ENCODE measurements at regions not wholly inside any gene's neighbourhood (a gene's known extent, or its start where the extent isn't known, plus 50 kb on each side); places are given as distances from the start of the nearest gene placed in this dataset.

DNA sequence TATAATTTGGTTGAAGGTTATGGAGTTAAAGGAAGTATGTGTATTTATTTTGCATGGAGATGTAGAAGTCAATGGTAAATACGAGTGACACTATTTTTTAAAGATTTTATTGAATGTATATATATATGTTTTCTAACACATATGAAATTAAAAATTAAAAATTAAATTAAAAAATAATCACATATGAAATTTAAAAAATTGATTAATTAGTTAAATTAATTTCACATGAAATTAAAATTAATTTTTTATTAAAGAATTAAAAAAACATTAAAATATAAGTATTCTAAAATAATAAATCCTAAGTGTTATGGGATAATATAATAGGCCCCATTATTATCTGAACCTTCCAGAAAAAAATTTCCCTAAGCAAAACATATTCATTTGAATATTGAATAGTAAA, 1163.5 kb downstream of the ARAP2 start:
- DNase-seq = no peak

DNA sequence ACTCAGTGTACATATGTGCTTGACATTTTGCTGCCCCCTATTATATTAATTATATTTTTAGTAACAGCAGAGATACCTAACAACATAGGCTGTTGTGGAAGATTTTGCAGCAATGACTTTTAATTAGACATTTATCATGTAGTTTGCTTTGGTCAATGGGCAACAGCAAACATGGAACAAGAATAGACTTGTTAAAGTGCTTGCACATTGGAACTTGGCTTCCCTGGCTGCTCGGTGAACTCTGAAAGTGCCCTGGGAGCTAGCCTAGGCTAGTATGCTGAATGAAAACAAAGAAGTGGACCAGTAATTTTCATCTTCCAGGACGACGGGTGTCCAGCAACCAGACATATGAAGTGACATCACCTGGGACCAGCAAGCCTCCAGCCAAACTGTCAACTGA, 1157.1 kb downstream of the ARAP2 start:
- DNase-seq = no peak

DNA sequence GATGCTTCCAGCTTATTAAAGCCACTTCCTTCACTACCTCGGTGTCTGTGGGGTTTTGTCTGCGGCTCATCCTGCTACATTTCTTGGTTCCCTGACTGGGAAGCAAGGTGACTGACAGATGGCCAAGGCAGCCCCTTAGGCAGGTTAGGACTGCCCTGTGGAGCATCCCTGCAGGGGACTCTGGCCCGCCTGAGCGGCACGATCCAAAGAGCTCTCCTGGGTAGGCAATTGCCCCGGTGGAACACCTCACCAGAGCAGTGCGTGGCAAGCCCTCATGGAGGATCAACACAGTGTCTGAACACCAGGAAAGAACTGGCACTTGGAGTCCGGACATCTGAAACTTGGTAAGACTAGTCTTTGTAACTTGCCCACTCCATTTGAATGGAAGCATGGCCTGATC, 1143.4 kb downstream of the ARAP2 start:
- DNase-seq = no peak

DNA sequence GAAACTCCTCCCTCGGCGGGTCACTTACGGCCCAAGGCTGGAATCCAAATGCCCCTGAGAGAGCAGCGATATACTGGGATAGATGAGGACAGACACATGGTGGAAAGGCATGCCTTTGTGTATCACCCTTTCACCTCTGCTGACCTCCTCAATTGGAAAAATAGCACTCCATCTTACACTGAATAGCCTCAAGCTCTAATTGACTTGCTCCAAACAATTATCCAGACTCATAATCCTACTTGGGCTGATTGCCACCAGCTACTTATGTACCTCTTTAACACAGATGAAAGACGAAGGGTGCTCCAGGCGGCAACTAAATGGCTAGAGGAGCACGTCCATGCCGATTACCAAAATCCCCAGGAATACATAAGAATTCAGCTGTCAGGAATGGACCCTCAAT, 1142.2 kb downstream of the ARAP2 start:
- no peak for DNase-seq

DNA sequence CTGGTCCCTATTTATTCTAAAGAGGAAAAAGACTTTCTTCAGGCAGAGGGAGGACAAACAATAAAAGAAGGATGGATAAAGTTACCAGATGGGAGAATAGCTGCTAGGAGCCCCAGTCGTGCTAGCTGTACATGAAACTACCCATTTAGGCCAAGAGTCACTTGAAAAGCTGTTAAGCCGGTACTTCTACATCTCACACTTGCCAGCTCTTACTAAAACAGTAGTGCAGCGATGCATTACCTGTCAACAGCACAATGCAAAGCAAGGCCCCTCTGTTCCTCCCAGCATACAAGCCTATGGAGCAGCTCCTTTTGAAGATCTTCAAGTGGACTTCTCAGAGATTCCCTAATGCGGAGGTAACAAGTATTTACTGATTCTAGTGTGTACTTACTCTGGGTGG, 1138.8 kb downstream of the ARAP2 start:
- DNase-seq = no peak

DNA sequence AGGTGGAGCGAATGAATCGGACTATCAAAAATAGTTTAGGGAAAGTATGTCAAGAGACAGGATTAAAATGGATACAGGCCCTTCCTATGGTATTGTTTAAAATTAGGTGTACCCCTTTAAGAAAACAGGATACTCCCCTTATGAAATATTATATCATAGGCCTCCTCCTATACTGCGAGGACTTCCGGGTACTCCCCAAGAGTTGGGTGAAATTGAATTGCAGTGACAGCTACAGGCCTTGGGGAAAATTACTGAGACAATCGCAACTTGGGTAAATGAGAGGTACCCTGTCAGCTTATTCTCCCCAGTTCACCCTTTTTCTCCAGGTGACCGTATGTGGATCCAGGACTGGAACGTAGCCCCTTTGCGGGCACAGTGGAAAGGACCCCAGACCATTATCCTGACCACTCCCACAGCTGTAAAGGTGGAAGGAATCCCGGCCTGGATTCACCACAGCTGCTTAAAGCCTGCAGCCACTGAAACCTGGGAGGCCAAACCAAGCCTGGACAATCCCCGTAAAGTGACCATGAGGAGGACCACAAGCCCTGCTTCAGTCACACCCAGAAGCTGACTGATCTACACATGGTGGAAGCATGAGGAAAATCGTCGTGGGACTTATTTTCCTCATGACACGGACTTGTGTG, 1138.1 kb downstream of the ARAP2 start:
- no peak for DNase-seq

DNA sequence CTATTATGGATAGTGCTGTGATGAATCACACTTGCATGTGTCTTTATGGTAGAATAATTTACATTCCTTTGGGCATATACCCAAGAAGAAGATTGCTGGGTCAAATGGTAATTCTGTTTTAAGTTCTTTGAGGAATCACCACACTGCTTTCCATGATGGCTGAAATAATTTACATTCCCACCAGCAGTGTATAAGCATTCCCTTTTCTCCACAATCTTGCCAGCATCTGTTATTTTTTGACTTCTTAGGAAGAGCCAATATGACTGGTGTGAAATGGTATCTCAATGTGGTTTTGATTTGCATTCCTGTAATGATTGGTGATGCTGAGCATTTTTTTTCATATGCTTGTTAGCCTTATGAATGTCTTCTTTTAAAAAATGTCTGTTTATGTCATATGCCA, 1120.2 kb downstream of the ARAP2 start:
- DNase-seq = no peak

DNA sequence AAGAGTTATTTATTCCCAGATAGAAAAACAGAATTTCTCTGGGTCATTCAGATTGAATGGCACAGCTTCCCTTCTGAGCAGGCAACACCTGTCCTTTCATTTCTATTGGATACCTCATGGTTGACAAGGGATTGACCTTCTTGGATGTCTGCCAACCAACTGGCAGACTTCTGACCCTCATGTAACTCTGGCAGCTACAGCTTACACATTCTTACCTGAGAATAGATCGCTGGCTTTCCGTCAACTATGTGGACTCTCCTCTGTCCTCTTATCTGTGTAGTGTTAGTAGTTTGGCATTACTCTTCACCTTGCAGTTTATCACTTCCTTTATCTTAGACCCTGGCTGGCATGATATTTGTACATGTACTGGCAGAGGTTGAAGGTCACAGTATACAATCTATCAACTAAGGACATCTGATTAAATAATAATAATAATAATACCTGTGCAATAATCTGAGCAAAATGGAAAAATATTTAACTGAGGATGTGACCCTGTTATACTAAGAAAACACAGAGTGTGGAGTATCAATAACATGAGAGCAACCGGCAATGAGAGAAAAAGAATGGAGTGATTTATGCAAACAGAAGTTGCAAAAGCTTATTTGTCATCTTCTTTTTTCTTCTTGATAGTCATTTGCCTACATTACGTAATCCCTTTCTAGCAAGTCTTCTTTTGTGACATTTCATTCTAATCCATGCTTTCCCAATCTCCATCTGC, 1118.2 kb downstream of the ARAP2 start:
- DNase-seq = no peak

DNA sequence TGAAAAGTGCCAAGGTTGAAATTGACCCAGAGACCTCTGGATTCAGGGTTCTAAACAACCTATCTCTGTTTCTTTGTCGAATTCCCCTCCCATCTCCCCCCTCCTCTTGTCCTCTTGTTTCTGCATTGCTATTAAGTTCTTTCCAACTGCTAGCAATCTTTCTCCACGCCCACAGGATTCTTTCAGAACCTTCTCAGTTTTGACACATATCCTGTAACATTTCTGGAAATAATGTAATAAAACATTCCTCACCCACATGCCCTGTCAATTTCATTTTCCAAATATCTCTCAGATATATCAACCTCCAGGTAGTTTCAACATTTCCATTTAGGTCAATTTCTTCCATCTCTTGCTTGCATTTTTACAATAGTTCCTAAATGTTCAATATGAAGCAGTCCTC, 1105.9 kb downstream of the ARAP2 start:
- no peak for DNase-seq

DNA sequence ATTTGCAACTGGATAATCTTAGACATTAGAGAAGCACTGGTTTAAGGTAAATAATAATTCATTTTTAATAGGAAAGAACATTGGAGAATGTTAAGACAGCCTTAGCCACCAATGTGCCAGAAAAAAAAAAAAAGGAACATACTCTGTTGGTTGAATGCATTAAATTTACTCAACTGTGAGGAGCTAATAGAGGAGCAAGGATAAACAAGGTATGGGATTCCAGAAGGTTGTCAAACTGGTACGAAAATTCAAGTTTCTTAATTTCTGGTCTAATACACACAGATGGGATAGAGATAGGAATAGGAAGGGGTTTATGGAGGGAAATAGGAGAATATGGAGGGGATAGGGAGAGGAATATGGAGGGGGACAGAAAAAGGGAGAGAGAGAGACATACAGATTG, 1096.6 kb downstream of the ARAP2 start:
- no peak for DNase-seq

DNA sequence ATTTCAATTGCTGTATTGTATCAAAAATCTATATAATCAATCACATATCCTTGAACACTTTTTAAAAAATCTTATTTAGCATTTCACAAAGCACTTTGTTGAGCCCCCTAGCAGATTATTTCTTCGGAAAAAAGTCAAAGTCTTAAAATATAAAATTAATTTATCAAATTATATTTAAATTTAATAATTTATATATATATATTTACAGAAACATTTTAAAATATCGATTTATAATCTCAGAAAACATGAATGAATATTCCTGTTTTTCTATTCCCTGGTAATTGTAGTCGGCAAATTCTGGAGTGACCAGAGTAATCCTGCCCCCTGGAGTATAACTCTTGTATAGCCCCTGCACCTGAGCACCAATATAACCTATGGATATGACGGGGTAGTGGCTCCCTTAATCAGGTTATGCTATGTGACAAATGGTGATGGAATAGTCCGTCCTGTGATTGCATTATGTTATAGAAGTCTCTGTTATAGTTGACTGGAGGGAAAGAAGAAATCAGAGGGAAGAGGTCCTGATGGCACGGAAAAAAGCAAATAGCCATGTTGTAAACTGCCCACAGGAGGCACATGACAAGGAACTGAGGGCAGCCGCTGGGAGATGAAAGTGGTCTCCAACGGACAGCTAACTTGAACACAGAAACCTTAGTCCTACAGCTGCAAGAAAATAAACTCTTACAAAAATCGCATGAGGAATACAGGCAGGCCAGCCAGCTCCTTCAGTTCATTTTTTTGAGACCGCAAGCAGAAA, 1092.3 kb downstream of the ARAP2 start:
- no peak for DNase-seq

DNA sequence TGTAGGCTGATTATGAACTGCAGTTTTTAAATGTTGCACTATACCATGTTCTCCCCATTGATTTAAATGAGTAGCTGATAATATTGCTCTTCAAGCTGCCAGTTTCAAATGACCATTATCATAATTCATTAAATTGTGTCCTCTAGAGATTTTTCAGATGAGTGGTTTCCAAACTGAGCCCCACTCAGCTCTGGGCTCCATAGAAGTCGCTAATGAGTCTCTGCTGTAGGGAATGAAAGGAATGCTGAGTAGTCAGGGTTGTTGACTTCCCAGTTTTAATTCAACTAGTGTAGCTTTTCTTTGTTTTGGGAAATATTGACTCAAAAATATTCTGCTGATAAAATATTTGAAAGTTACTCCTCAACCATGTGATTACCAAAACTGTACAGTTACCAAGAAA, 1081.1 kb downstream of the ARAP2 start:
- DNase-seq = no peak

DNA sequence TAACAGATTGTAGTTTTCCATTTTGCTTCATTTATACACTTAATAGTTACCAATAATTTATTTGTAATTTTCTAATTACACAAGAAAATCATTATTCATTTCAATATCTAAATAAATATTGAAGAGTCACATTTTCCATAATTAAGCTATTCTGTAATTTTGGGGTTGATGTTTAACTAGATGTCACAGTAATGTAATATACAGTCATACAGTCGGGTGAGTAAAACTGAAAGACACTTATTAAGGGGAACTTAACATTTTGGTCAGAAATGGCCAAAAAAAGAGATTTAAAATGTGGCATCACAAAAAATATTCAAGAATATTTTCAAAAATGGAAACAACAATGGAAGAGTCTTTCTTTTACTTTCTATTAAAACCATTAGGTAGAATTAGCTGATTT, 1080.3 kb downstream of the ARAP2 start:
- DNase-seq = no peak

DNA sequence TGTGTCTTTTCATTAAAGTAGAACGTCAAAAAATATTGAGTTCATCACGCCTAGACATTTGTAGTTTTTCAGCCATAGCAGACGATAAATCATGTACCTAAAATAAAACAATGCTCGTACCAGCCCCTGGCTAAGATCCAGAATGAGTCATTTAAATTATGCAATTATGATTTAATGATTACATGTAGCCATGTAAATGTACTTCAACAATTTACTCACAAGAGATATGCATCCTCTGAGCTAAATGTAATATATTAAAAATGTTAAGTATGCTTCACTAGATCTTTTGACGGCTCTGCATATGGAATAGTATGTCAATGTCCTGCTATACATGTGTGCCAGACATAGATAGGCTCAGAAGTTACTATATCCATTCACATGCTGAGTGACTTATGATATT, 1077.8 kb downstream of the ARAP2 start:
- DNase-seq = no peak

DNA sequence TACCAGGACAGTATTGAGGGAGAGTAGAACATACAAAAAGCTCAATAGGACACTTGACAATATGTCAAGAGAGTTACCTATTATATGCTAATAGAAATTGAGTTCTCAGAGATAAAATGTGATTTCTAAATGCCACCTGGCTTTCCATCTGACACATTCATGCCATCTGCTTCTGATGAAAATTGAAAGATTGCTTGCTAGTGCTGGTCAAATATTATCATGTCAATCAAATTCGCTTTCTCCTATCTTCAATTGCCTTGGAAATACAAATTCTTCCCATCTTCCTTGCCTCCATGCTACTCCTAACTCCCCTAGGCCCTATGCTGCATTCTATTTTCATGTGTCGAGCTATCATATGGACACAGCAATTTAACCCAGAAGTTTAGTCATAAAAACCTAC, 1076.9 kb downstream of the ARAP2 start:
- no peak for DNase-seq

DNA sequence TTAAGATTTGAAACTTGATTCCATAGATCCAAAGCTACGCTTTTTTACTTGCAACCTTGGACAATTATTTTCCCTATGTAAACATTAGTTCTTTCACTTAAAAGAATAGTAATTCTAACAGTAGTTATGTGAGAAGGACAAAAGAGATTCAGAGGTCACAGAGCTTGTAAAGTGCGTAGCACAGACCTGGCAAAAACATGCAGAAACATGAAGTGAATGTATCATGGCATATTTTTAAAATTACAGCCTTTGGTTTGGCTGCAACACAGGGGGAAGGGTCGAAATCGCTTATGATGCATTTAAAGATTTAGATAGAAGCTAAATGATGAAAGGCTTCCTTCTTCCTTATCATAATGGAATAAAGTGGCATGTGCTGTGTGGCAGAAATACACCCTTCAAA, 1068.8 kb downstream of the ARAP2 start:
- DNase-seq = no peak

DNA sequence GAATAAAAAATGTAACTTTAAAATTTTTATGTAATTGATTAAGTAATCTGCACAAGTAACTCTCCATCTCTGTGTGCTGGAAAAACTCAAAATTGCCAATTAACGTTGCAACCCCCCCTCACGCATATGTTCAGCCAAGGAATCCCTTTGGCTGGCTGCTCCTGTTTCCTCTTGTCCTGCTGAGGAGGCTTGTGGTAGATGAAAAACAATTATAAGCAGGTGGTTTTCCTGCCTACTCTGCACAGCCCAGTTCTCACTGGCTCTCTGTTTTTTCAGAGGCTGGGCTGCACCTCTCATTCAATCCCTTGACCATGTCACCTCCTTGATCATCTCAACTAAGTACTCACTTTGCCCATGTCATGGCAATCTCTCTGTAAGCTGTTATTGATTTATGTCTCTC, 1068.4 kb downstream of the ARAP2 start:
- no peak for DNase-seq

DNA sequence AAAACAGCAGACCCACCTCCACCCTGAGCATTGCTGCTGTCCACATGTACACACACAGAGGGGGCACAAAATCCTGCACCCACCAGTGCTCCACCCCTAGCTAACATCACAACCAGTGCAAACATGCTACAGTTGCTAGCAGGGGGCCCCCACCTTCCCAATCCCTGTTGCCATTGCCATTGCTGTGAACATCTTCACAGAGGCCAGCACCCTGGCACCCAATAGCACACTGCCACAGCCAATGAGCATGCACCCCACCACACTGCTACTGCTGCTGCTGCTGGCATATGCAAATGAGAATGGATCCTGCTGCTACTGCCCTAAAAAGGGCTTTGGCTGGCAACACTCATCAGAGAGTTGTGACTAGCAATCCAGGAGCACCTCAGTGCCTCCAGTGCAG, 1061.9 kb downstream of the ARAP2 start:
- DNase-seq = no peak

DNA sequence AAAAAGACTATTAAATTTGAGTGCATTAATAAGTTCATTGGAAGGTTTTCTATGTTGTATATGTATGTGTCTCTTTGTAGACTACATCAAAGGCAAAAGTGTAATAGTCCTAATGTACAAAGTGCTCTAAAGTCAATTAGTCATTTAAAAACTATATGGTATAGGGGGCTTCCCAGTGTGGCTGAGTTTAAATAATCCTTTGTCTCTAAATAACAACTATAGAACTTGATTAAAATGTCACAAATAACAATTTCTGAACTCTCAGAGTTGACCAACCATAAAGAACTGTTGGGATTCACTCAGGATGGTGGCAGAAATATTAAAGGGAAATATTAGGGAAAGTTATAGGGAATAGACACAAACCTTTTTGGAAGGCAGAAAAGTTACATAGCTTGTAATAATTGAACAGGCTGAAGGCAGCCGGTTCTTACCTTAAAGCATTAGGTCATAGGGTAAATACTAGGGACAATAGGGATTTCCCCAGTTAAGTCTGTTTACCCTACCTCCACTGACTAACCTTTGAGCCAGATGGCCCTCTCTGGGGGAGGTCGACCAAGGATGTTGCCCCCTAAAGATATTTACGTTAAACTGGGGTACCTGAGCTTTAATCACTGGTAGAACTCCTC, 1054.2 kb downstream of the ARAP2 start:
- DNase-seq = no peak

DNA sequence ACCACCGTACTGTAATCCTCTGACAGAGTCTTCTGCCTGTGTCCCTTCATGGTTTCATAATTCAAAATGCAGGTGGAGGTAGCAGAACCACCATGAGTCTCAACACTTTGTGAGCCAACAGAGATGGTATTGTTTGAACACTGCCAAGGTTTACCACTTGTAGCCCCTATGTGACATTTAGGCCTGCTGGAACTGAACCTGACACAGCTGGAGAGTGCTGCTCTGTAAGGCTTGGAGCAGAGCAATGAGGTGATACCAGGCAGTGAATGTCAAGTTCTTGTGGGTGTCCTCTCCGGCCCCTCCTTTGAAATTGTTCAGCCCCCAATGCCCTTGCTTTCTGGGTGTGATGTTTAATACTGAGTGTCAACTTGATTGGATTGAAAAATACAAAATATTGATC, 1042.9 kb downstream of the ARAP2 start:
- DNase-seq = no peak

DNA sequence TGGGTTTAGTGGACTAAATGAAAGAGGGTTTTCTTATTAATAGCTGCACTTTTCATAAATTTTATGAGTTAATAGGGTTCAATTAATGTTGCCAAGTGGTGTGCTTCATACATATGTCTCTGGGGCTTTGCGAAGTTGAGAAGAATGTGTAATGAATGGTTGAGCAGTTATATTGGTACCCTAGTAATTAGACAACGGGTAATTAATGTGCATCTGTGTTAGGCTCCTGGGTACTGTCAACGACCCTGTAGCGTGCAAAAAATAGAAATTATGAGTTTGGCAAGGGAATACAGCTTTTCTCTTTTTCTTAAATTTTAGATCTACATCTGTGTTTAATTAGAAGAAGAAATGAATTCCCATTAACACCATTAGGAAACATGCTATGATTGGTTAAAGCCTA, 1027.7 kb downstream of the ARAP2 start:
- DNase-seq = no peak

DNA sequence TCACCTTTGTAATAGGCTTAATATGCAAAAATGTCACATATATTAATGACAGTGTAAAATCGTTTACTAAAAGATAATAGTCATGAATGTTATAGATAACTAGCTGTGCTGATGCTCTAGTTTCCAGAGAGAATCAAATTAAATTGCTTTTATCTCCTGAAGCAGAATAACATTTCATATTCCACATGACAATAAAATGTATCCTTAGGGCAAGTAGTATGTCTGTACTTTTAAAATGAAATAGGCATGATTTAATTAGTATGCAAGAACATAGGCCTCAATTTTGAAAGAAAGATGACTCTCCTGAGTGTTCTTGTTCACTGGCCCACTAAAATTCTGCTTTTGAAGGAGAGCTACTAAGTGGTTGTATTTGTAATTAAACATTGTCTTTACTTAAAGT, 1027.0 kb downstream of the ARAP2 start:
- no peak for DNase-seq

DNA sequence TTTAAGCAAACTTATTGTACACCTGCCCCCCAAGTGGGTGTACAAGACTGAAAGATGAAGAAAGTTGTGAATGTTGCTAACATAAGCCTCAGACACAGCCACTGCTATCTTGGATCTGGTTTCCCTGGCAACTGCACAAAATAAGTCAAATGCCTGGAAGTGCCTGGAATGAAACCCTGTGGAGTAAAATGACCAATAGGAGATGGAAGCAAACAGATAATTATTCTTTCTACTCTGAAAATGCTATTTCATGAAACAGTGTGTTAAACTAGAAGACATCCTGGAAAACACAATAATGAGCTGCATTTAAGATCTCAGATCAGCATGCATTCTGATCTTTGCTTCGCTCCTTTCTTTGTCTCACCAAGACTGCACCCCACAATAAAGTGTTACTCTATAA, 1016.0 kb downstream of the ARAP2 start:
- no peak for DNase-seq

DNA sequence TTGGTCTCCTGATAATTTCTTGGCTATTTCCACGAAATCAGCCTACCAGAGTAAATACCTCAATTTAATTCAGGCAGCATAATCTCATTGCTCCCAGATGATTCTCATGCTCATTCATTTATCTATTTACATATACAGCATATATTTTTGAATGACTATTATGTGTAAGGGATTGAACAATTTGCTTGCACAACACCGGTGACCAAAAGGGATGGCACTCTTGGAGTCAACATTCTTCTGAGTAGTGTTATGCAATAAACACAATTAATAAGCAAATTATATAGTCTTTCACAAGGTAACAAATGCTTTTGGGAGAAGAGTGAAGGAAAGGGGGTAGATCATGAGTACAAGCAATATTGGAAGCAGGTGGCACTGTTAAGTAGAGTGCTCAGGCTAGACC, 1015.3 kb downstream of the ARAP2 start:
- DNase-seq = no peak

Data from left hindlimb (tissue), 1 donor.